NB4 (cell line): ENCODE measurements at regions not wholly inside any gene's neighbourhood (a gene's known extent, or its start where the extent isn't known, plus 50 kb on each side); places are given as distances from the start of the nearest gene placed in this dataset.

Experiments
- DNase-seq: peaks from one replicate; pipeline ENCODE4 v3.0.0; 2010; ENCODE audit warnings: low read depth
- H3K4me3 ChIP-seq: one replicate; pipeline ENCODE4 v1.5.1; 2011; ENCODE audit warnings: mild to moderate bottlenecking, low read depth, low read length, moderate library complexity
- MYC ChIP-seq: IDR thresholded peaks from 2 replicates; pipeline ENCODE4 v1.6.1; 2011; ENCODE audit warnings: low read depth, low read length
- POLR2A ChIP-seq: IDR thresholded peaks from 2 replicates; pipeline ENCODE4 v1.6.1; 2011; ENCODE audit warnings: mild to moderate bottlenecking; ENCODE audit not compliant: insufficient read length; ENCODE audit errors: extremely low read depth
- TF ChIP-seq, protein P1 (sequence below): IDR thresholded peaks from 2 replicates; pipeline ENCODE4 v1.6.1; 2011; ENCODE audit warnings: low read depth, low read length
- TF ChIP-seq, protein P2 (sequence below): IDR thresholded peaks from one replicate; pipeline ENCODE4 v1.5.1; 2012; ENCODE audit warnings: low read depth, low read length

DNA sequence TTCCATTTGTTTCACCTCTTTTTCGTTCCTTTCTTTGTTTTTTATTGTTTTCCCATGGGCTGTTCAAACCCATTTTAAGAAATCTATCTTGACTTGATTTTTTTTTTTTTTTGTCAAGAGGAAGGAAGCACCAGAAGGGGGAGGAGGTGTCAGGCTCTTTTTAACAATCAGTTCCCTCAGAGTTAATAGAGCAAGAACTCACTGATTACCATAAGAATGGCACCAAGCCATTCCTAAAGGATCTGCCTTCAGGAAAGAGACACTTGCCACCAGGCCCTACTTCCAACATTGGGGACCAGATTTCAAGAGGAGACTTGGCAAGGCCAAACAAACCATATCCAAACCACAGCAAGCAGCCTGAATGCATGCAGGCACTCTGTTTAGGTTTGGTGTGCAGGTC is 168.0 kb downstream of the OTOR start:
- TF ChIP-seq MYC (no peak), POLR2A (no peak)
- TF ChIP-seq, protein P1, sequence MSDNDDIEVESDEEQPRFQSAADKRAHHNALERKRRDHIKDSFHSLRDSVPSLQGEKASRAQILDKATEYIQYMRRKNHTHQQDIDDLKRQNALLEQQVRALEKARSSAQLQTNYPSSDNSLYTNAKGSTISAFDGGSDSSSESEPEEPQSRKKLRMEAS = no peak
- TF ChIP-seq, protein P2, sequence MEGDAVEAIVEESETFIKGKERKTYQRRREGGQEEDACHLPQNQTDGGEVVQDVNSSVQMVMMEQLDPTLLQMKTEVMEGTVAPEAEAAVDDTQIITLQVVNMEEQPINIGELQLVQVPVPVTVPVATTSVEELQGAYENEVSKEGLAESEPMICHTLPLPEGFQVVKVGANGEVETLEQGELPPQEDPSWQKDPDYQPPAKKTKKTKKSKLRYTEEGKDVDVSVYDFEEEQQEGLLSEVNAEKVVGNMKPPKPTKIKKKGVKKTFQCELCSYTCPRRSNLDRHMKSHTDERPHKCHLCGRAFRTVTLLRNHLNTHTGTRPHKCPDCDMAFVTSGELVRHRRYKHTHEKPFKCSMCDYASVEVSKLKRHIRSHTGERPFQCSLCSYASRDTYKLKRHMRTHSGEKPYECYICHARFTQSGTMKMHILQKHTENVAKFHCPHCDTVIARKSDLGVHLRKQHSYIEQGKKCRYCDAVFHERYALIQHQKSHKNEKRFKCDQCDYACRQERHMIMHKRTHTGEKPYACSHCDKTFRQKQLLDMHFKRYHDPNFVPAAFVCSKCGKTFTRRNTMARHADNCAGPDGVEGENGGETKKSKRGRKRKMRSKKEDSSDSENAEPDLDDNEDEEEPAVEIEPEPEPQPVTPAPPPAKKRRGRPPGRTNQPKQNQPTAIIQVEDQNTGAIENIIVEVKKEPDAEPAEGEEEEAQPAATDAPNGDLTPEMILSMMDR = no peak
- no peak overlapping the region for H3K4me3 ChIP-seq
- DNase-seq = no peak

DNA sequence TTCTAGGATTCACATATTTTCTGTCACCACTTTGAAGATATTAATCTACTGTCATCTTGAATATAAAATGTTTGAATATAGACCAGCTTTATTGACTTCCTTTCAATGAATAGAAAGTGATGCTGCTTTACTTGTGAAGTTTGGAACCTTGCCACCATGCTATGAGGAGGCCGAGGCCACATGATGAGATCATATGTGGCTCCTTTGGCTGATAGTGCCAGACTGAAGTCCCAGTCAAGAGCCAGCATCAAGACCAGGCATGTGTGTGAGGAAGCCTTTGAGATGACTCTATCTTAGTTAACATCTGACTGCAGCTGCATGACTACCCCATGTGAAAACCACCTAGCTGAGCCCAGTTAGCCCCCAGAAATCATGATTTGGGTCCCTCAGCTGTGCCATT is 169.5 kb downstream of the OTOR start:
- DNase-seq = no peak
- TF ChIP-seq MYC (no peak), POLR2A (no peak)
- TF ChIP-seq, protein P1 = no peak
- TF ChIP-seq, protein P2 = no peak
- no peak overlapping the region for H3K4me3 ChIP-seq

DNA sequence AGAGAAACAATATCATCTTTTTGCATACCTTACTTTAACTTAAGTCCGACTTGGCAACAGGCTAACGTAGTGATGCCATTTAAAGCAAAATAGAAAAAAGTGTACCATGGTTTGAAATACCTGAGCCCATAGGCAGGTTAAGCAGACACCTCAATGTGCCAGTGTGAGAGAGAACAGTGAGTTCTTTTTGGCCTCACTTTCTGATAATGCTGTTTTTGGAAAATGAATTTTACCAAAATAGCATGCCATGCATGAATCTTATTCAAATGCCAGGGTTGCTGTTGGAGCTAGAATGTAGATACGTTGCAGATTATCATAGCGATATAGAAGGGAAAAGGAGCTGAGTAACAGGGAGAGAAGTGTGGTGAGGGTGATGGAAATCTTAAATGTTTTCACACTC is 170.2 kb downstream of the OTOR start:
- TF ChIP-seq, protein P1 = no peak
- TF ChIP-seq POLR2A (no peak), MYC (no peak)
- TF ChIP-seq, protein P2 = no peak
- DNase-seq = no peak
- no peak overlapping the region for H3K4me3 ChIP-seq

DNA sequence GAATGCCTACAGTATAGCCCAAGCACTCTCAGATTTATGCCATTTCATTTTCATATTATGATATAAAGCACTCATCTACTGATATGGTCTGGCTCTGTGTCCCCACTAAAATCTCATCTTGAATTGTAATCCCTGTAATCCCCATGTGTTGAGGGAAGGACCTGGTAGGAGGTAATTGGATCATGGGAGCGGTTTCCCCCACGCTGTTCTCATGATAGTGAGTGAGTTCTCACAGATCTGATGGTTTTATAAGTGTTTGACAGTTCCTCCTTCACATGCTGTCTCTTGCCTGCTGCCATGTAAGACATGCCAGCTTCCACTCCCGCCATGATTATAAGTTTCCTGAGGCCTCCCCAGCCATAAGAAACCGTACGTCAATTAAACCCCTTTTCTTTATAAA is 171.7 kb downstream of the OTOR start:
- no peak overlapping the region for H3K4me3 ChIP-seq

DNA sequence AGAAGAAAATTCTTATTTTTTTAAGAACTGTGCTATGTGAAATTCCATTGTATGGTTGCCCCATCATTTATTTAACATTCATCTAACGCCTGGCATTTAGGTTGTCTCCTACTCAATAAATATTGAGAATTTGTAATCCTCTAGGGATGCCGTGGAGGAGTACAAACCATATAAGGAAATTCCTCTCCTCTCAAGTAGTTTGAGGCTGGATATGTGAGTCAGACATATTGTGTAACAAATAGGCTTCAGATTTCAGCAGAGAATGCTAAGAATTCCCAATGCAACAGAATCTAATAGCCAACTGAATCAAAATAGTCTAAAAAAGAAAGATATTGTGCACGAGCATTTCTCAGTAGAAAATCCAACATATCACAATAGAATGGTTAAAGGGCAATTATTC is 174.7 kb downstream of the OTOR start:
- TF ChIP-seq POLR2A = no peak
- no peak for TF ChIP-seq MYC
- TF ChIP-seq, protein P1 = no peak
- TF ChIP-seq, protein P2 = no peak
- DNase-seq = peak; percentile 48
- no peak overlapping the region for H3K4me3 ChIP-seq

More for the DNA sequence above, 171.7 kb downstream of the OTOR start:
- no peak for DNase-seq
- TF ChIP-seq POLR2A (no peak), MYC (no peak)
- TF ChIP-seq, protein P2 = no peak
- TF ChIP-seq, protein P1 = no peak
